Neutrophil (primary cell): ENCODE measurements at regions not wholly inside any gene's neighbourhood (a gene's known extent, or its start where the extent isn't known, plus 50 kb on each side); places are given as distances from the start of the nearest gene placed in this dataset.

Experiments
- H3K27ac ChIP-seq: fragments of 200-600 bp; sonication (generic); 2 replicates; pipeline ENCODE4 v1.5.1; 2016; ENCODE audit warnings: mild to moderate bottlenecking, moderate library complexity
- H3K27me3 ChIP-seq: fragments of 200-600 bp; sonication (generic); 2 replicates; pipeline ENCODE4 v1.6.0; 2016; ENCODE audit warnings: mild to moderate bottlenecking
- H3K36me3 ChIP-seq: fragments of 200-600 bp; sonication (generic); 2 replicates; pipeline ENCODE4 v1.5.1; 2017
- H3K4me1 ChIP-seq, 2 experiments: fragments of 200-600 bp in 1 of 2; sonication (generic) in 1 of 2; 1 replicate in 1 of 2; 2 replicates in 1 of 2; pipeline versions ENCODE4 v1.5.1 to v1.6.1; 2013 to 2016; ENCODE audit warnings: low read depth in 1 of 2, low read length in 1 of 2, mild to moderate bottlenecking in 1 of 2, moderate library complexity in 1 of 2; ENCODE audit not compliant: control insufficient read depth in 1 of 2, insufficient read depth in 1 of 2
- H3K4me3 ChIP-seq, 2 experiments: fragments of 200-600 bp in 1 of 2; sonication (generic) in 1 of 2; 1 replicate in 1 of 2; 2 replicates in 1 of 2; pipeline ENCODE4 v1.5.1; 2013 to 2016; ENCODE audit warnings: low read depth in 1 of 2, low read length in 1 of 2, mild to moderate bottlenecking in 1 of 2, moderate library complexity in 1 of 2
- H3K9me3 ChIP-seq: fragments of 200-600 bp; sonication (generic); 2 replicates; pipeline ENCODE4 v1.5.1; 2016
- TF ChIP-seq, protein P1 (sequence below): fragments of 200-600 bp; sonication (generic); IDR thresholded peaks from 2 replicates; pipeline ENCODE4 v1.5.1; 2016; ENCODE audit warnings: antibody characterized with exemption

DNA sequence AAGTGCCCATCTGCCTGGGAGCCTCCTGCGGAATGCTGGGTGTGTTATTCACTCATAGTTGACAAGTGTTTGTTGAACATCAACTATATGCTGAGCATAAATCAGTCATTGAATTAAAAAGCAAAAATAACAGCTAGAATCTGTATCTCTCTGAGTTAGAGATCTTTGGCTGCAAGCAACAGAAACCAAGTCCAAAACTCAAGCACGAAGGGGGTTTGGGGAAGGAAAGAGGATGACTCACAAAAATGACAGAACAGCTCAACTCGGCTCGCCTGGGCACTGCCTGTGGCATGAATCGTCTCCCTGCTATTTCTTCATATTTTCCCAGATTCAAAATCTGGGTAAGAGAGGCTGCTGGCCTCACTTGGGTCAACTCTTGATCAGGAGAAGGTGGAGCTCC lies 72.6 kb upstream of the NCOR2 start:
- no peak overlapping the region for H3K4me3 ChIP-seq
- no peaks in the 10 kb centered on the region for H3K36me3 ChIP-seq
- H3K27ac ChIP-seq: no peak overlapping the region
- no peaks in the 10 kb centered on the region for H3K27me3 ChIP-seq
- H3K4me1 ChIP-seq: no peaks in the 10 kb centered on the region
- H3K9me3 ChIP-seq: no peaks in the 10 kb centered on the region
- TF ChIP-seq, protein P1, sequence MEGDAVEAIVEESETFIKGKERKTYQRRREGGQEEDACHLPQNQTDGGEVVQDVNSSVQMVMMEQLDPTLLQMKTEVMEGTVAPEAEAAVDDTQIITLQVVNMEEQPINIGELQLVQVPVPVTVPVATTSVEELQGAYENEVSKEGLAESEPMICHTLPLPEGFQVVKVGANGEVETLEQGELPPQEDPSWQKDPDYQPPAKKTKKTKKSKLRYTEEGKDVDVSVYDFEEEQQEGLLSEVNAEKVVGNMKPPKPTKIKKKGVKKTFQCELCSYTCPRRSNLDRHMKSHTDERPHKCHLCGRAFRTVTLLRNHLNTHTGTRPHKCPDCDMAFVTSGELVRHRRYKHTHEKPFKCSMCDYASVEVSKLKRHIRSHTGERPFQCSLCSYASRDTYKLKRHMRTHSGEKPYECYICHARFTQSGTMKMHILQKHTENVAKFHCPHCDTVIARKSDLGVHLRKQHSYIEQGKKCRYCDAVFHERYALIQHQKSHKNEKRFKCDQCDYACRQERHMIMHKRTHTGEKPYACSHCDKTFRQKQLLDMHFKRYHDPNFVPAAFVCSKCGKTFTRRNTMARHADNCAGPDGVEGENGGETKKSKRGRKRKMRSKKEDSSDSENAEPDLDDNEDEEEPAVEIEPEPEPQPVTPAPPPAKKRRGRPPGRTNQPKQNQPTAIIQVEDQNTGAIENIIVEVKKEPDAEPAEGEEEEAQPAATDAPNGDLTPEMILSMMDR: no peak

DNA sequence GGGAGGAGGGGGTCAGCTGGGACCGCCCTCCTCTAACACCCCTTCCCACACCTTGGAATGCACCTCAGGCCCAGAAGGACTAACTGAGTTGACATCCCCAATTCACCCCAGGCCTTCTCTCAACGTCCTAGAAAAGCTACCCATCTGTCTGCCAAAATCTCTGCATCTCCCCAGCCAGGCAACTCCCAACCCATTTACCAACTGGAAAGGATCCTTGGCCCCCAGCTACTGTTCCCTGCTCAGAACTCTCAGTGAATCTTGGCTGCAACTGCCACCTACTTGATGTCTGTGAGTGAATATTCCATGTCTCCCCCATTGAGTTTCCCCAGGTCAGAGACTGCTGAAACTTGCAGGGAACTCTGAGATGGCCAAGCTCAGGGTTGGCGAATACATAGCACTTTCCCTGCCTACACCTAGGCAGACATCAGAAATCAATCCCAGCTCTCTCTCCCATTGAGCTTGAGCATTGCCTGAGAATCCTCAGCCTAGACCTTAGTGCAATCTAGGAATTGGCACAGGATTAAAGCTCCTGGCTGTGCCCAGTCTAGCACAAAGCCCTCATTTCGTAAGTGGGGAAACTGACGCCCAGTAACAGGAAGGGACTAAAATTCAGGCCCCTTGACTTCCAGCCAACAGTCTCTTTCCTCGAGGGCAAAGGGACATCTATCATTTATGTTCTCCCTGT lies 71.9 kb upstream of the NCOR2 start:
- Histone ChIP-seq H3K4me1 (peaks cover 0 to 4% of the 10 kb centered on the region in 2 experiments), H3K27ac (no peak overlapping the region), H3K27me3 (no peaks in the 10 kb centered on the region)

DNA sequence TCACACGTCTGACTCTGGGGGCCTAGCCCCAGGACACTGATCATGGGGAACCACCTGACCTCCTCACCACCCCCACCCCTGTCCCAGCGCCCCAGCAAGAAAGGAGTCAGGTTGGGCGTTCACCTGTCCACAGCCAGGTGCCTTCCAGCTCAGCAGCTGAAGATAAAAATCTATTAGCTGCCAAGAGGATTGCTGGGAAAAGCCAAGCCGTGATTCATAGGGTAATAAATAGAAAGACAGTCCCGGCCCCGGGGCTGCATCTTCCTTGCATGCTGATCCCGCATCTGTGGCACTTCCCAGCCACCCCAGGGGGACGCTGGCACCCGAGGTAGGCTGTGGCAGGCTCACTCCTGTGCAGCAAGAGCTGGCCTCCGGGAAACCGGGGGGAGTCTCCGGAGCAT lies 70.2 kb upstream of the NCOR2 start:
- TF ChIP-seq, protein P1: no peak
- peaks cover 13 to 16% of the 10 kb centered on the region in 2 experiments for H3K4me1 ChIP-seq
- H3K4me3 ChIP-seq: no peak overlapping the region
- H3K27ac ChIP-seq: no peak overlapping the region
- no peaks in the 10 kb centered on the region for H3K36me3 ChIP-seq
- no peaks in the 10 kb centered on the region for H3K27me3 ChIP-seq
- H3K9me3 ChIP-seq: no peaks in the 10 kb centered on the region

More for the DNA sequence above, 71.9 kb upstream of the NCOR2 start:
- H3K4me3 ChIP-seq: no peak overlapping the region
- no peaks in the 10 kb centered on the region for H3K9me3 ChIP-seq
- no peaks in the 10 kb centered on the region for H3K36me3 ChIP-seq
- TF ChIP-seq, protein P1: no peak

DNA sequence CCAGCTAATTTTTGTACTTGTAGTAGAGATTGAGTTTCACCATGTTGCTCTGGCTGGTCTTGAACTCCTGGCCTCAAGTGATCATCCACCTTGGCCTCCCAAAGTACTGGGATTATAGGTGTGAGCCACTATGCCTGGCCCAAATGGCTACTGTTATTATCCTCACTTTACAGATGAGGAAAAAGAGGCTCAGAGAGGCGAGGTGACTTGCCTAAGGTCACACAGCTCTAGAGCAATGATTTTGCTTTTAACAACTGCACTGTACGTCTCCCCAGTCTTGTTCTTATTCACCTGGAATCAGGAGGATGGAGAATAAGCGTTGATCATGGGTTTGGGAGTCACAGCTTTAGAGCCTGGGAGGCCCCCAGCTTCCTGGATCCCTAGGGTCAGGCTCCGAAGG lies 69.8 kb upstream of the NCOR2 start:
- H3K36me3 ChIP-seq: no peaks in the 10 kb centered on the region
- no peaks in the 10 kb centered on the region for H3K27me3 ChIP-seq
- TF ChIP-seq, protein P1: no peak
- H3K27ac ChIP-seq: no peak overlapping the region
- H3K4me3 ChIP-seq: no peak overlapping the region
- H3K4me1 ChIP-seq: peaks cover 13 to 16% of the 10 kb centered on the region in 2 experiments
- no peaks in the 10 kb centered on the region for H3K9me3 ChIP-seq

DNA sequence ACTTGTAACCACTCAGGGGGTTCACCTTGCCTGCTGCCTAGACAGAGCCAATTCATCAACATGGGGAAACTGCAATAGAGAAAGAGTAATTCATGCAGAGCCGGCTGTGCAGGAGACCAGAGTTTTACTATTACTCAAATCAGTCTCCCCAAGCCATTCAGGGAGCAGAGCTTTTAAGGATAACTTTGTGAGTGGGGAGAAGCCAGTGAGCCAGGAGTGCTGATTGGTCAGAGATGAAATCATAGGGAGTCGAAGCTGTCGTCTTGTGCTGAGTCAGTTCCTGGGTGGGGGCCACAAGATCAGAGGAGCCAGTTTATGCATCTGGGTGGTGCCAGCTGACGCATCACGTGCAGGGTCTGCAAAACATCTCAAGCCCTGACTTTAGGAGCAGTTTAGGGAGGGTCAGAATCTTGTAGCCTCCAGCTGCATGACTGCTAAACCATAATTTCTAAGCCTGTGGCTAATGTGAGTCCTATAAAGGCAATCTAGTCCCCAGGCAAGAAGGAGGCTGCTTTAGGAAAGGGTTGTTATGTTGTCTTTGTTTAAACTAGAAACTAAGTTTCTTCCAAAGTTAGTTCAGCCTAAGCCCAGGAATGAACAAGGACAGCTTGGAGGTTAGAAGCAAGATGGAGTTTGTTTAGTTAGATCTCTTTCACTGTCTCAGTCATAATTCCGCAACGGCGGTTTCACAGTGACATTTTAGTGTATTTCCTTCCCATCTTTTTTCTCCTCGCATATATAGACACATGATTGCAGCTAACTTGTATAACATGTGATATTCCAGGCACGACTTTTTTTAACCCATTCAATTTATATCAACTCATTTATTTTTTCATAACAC lies 68.9 kb upstream of the NCOR2 start:
- H3K4me3 ChIP-seq: no peak overlapping the region
- H3K36me3 ChIP-seq: no peaks in the 10 kb centered on the region
- H3K27me3 ChIP-seq: no peaks in the 10 kb centered on the region
- TF ChIP-seq, protein P1: no peak
- no peak overlapping the region for H3K27ac ChIP-seq
- H3K9me3 ChIP-seq: no peaks in the 10 kb centered on the region
- peaks cover 13 to 16% of the 10 kb centered on the region in 2 experiments for H3K4me1 ChIP-seq
